HG03066 (cell line): ENCODE measurements at regions not wholly inside any gene's neighbourhood (a gene's known extent, or its start where the extent isn't known, plus 50 kb on each side); places are given as distances from the start of the nearest gene placed in this dataset.
"Not testable (repeated sequence)": the region's sequence is repeated elsewhere in the genome, so short reads cannot be mapped to it uniquely, and the experiment has no call there.

Source experiments
- ATAC-seq: cut with Tn5 transposase; IDR thresholded peaks from one replicate; pipeline ENCODE4 v1.9.1; 2021; ENCODE audit warnings: low read depth; ENCODE audit not compliant: unreplicated experiment

- ATAC-seq = no peak
These were observed 224.5 kb upstream of the CENPE start for GRCh38 chr4:103422467-103423219.

DNA sequence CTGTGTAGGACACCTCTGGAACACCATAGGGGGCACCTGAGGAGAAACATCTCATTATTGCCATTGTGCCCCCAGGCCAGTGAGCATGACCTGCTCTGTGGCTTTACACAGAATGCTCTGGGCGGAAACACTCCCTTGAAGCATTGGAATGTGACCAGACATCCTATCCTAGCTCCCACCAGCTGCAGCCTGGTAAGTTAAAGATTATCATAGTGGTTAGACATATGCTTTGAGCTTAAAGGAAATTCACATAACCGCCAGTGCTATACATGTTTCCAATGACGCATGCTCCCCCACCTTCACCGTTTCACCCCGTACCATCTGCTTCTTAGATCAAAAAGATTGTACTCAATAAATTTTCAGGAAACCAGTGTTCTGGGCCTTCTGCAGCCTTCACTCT is 217.7 kb upstream of the CENPE start:
- ATAC-seq = no peak

GRCh38 chr4:103412646-103413045 is 214.5 kb upstream of the CENPE start:
- not testable (repeated sequence) for ATAC-seq

- ATAC-seq = no peak
These were observed 212.2 kb upstream of the CENPE start for GRCh38 chr4:103410386-103410785.

GRCh38 chr4:103405415-103405814 is 207.3 kb upstream of the CENPE start:
- peak; percentile 57 for ATAC-seq

GRCh38 chr4:103403619-103404018 is 205.5 kb upstream of the CENPE start:
- no peak for ATAC-seq

GRCh38 chr4:103402198-103402597 is 204.1 kb upstream of the CENPE start:
- ATAC-seq = no peak

DNA sequence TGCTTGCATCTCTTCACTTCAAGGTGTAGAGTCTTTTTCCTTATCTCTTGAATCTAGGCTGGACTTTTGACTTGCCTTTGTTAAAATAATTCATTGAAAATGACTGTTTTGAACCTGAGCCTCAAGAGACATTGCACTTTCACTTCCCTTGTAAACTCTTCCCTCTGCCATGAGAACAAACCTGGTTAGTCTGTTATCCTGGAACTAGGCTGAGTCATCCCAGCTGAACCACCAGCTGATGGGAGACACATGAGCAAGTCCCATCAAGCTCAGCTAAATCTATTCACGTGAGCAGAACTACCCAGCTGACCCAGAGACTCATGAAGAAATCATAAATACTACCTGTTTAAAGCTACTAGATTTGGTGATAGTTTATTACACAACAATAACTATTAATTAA is 202.3 kb upstream of the CENPE start:
- no peak for ATAC-seq

DNA sequence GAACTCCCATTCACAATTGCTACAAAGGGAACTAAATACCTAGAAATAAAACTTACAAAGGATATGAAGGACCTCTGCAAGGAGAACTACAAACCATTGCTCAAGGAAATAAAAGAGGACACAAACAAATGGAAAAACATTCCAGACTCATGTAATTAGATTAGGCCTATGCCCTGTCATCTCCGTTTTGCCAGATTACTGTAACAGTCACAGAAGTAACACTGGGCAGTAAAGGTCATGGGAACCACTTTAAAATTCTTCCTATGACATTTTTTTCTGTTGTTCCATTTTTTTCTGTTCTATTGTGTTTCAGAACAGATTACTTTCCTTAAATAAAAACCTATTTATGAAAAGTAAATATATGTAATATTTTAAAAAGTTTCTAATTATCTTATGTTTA is 199.4 kb upstream of the CENPE start:
- ATAC-seq = no peak

DNA sequence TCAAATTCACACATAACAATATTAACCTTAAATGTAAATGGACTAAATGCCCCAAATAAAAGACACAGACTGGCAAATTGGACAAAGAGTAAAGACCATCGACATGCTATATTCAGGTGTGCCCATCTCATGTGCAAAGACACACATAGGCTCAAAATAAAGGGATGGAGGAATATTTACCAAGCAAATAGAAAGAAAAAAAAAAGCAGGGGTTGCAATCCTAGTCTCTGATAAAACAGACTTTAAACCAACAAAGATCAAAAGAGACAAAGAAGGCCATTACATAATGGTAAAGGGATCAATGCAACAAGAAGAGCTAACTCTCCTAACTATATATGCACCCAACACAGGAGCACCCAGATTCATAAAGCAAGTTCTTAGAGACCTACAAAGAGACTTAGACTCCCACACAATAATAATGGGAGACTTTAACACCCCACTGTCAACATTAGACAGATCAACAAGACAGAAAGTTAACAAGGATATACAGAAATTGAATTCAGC is 189.4 kb upstream of the CENPE start:
- not testable (repeated sequence) for ATAC-seq

- not testable (repeated sequence) for ATAC-seq
These were observed 187.4 kb upstream of the CENPE start for GRCh38 chr4:103385565-103385964.

- no peak for ATAC-seq
These were observed 177.1 kb upstream of the CENPE start for GRCh38 chr4:103375278-103375677.

- ATAC-seq = no peak
These were observed 176.6 kb upstream of the CENPE start for GRCh38 chr4:103374758-103375157.

DNA sequence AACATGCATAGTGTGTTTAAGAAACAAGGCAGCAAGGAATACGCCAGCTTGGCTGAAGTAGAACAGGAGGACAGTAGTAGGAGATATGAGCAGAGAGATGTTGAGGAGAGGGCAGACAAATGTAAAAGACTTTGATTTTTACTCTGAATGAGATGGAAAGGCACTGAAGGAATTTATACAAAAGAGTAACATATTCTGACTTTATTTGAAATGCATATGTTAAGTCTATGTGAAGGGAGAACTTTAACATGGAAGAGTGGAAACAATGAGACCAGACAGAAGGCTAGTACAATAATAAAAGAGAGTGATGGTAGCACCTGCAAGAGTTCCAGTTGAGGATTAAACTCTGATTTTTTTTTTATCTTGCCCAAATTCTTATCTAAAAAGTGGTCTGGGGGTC is 176.2 kb upstream of the CENPE start:
- ATAC-seq = no peak

DNA sequence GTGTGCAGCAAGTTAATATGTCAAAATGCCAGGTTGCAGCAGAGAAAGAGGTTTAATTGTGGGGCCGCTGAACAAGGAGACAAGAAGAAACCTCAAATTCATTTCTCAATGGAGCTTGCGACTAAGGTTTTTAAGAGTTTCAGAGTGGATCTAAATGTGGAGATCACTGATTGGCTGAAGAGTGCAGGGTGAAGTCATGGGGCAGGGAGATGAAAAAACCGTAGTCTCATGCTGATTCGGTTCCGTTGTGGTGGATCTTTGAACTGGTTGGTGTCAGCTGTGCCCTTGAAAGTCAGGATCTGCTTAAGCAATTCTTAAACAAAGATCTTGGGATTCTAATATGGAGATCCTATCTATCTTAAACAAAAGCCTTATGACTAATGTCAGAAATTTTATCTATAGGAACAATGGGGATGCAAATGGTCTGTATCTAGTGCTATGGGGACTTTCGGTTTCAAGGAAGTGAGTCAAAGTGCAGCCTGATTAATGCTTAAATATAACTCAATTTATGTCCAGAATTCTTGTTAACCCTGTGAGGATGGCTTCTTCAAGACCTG is 173.9 kb upstream of the CENPE start:
- no peak for ATAC-seq

DNA sequence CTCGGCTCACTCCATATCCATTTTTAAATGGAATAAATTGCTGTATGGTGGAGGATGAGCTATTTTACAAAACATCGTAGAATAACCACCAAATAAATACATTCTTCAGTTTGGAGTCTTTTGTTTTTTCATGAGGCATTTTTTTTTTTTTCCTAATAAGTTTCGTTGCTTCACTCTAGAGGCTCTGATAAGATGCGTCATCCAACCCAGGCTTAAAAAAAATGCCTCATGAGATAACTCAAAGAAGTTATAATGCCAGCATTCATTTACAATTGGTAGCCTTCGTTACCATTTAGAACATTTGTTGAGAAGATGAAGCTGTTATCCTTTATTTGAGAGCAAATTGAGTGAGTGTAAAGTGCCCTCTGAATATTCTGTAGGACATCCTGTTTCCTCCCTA is 172.2 kb upstream of the CENPE start:
- ATAC-seq = no peak

DNA sequence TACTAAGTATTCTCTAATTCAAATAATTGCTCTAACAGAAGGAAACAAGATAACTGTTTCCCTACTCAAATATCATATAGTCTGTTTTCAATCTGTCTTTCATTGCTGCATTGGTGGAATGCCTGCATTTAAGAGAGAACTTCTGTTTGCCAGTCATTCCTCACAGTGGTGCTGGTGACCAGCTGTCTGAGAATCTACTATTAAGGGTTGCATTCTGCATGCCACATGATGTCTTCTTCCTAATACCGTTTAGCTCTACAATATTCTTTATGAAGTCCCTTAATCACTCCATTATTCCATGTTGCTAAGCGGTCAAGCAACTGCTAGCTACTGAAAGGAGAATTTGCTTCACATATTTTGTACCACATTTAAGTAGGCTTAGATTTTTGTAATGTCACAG is 167.1 kb upstream of the CENPE start:
- no peak for ATAC-seq

DNA sequence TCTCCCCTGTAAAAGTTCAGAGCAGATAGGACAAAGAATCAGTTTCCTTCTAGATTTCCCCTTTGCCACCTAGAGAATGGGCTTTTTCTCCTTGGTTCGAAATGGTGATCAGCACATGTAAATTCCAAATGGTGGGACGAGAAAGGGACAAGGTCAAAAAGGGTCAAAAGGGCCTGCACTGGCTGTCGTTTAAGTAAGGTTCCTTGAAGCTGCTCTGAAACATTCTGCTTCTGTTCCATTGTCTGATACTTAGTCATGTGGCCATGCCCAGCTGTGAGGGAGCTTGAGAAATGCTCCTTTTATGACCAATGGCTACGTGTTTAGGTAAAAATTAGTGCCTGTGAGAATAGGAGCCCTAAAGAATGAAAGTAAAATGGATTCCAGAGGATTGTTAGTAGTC is 165.9 kb upstream of the CENPE start:
- no peak for ATAC-seq

DNA sequence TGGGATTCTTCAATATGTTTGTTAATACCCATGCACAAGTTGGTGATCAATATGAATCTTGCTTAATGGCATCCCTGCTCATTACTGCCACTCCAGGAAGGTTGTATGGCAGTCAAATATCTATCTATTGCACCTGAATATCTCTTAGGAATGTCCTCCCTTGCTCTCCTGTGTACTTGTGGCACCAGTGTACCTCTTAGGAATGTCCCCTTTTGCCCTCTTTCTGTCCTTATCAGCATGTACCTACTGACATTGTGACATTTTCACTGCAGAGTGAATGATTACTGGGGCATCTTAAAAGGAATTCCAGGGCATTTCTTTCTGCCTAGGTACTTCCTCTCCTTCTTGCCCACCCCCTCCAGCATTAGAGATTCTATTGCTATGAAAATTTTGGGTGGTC is 163.8 kb upstream of the CENPE start:
- no peak for ATAC-seq

DNA sequence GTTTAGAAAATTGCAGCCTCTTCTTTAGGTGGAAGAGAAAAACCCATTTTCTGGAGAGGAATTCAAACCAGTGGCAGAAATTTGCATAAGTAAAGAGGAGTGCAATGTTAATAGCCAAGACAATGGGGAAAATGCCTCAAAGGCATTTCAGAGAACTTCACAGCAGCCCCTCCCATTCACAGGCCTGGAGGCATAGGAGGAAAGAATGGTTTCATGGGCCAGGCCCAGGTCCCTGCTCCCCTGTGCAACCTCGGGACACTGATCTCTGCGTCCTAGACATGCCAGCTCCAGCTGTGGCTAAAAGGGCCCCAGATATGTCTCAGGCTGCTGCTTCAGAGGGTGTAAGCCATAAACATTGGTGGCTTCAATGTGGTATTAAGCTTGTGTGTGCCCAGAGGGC is 161.8 kb upstream of the CENPE start:
- ATAC-seq = no peak

GRCh38 chr4:103354006-103354405 is 155.9 kb upstream of the CENPE start:
- ATAC-seq = no peak

- ATAC-seq = no peak
These were observed 131.5 kb upstream of the CENPE start for GRCh38 chr4:103329642-103330041.
